Ovary (tissue), 7 donors: ENCODE measurements at regions not wholly inside any gene's neighbourhood (a gene's known extent, or its start where the extent isn't known, plus 50 kb on each side); places are given as distances from the start of the nearest gene placed in this dataset. TPM values are rescaled to one million over a fixed set of nuclear protein-coding genes. Genes with fewer than 3 reads are reported as not detected.

Source experiments
- DNase-seq, 5 donors: peaks; one replicate each; pipeline ENCODE4 v3.0.0-alpha.2; 2019 to 2020
- H3K27ac ChIP-seq, 2 donors: fragments of 200-600 bp; one replicate each; pipeline versions ENCODE4 v1.5.1 to v1.8.0; 2019 to 2022
- H3K27me3 ChIP-seq: fragments of 200-600 bp; one replicate; pipeline ENCODE4 v1.8.0; 2022
- H3K36me3 ChIP-seq: fragments of 200-600 bp; sonication (generic); one replicate; pipeline ENCODE4 v1.5.1; 2019
- H3K4me1 ChIP-seq: one replicate; pipeline ENCODE4 v1.8.1; 2013; ENCODE audit warnings: mild to moderate bottlenecking, moderate library complexity; ENCODE audit not compliant: insufficient read depth
- H3K4me3 ChIP-seq: fragments of 200-600 bp; sonication (generic); one replicate; pipeline ENCODE4 v1.5.1; 2017
- H3K9me3 ChIP-seq, 2 donors: fragments of 200-600 bp in 1 of 2; sonication (generic) in 1 of 2; one replicate each; pipeline versions ENCODE4 v1.5.1 to v1.8.1; 2013 to 2019; ENCODE audit warnings: mild to moderate bottlenecking in 1 of 2, moderate library complexity in 1 of 2
- EP300 ChIP-seq: sonication (generic); formaldehyde crosslinking; IDR thresholded peaks from one replicate; pipeline ENCODE4 v1.6.1; 2017; ENCODE audit warnings: antibody characterized with exemption
- POLR2A ChIP-seq: fragments of 450-650 bp; IDR thresholded peaks from one replicate; pipeline ENCODE4 v1.6.1; 2017; ENCODE audit warnings: antibody characterized with exemption, mild to moderate bottlenecking, moderate library complexity
- WGBS, 3 donors: extraction: QIAGEN DNeasy Blood & Tissue Kit in 1 of 3; methylation state at CpG; one replicate each; pipeline versions ENCODE4 v1.1.5 to v1.1.7; 2013 to 2017; 5-methylcytosine and 5-hydroxymethylcytosine counted together
- intact Hi-C, 4 donors: fragments of 100-400 bp; cut with DNase I; formaldehyde crosslinking; loops; one replicate each; pipeline versions ENCODE4 v1.11.0 to v1.15.1; 2022 to 2023
- small RNA-seq: library from RNA; depleted of rRNA; stranded (forward); fragments of <200 nt; gene quantifications from one replicate; pipeline ENCODE3, GENCODE V24; 2016
- TF ChIP-seq, protein P1 (sequence below), 3 donors: fragments of 450-650 bp in 2 of 3; fragments of 200-600 bp in 1 of 3; IDR thresholded peaks; one replicate each; pipeline versions ENCODE4 v1.5.1 to v1.8.0; 2016 to 2022; ENCODE audit warnings: antibody characterized with exemption in 3 of 3, mild to moderate bottlenecking in 1 of 3
- donor health status: DM: no; HTN: no; CAD: no; lungs with moderate emphysema.
- donor health status: DM: no; HTN: no; CAD: no.
- donor health status: Bipolar disorder and iron deficiency.
- donor health status: DM: no; HTN: no; CAD: no.
- donor health status: DM: yes; HTN: yes; CAD: no.

- no peaks in the 10 kb centered on the region for H3K36me3 ChIP-seq
- DNase-seq, result no peak
- no peaks in the 10 kb centered on the region for H3K9me3 ChIP-seq
- no peaks in the 10 kb centered on the region for H3K27me3 ChIP-seq
- H3K4me1 ChIP-seq, result no peaks in the 10 kb centered on the region
- intact Hi-C loops, result loop anchor here in 1 of 4 donors (5.0 kb wide), 1 partner anchor 127 kb away; no protein-coding TSS in a partner anchor
- TF ChIP-seq POLR2A (no peak), EP300 (no peak)
- TF ChIP-seq, protein P1, sequence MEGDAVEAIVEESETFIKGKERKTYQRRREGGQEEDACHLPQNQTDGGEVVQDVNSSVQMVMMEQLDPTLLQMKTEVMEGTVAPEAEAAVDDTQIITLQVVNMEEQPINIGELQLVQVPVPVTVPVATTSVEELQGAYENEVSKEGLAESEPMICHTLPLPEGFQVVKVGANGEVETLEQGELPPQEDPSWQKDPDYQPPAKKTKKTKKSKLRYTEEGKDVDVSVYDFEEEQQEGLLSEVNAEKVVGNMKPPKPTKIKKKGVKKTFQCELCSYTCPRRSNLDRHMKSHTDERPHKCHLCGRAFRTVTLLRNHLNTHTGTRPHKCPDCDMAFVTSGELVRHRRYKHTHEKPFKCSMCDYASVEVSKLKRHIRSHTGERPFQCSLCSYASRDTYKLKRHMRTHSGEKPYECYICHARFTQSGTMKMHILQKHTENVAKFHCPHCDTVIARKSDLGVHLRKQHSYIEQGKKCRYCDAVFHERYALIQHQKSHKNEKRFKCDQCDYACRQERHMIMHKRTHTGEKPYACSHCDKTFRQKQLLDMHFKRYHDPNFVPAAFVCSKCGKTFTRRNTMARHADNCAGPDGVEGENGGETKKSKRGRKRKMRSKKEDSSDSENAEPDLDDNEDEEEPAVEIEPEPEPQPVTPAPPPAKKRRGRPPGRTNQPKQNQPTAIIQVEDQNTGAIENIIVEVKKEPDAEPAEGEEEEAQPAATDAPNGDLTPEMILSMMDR (IDR thresholded peaks at IDR 0.05), result no peak
- 81 to 100% (median 92%) methylated on average over 1 of the region's 1 CpG for WGBS, 3 donors
- H3K4me3 ChIP-seq, result no peak overlapping the region
- no peak overlapping the region for H3K27ac ChIP-seq
Measured at GRCh38 chr18:6668836-6669235, 60.7 kb upstream of the ARHGAP28 start.

DNA sequence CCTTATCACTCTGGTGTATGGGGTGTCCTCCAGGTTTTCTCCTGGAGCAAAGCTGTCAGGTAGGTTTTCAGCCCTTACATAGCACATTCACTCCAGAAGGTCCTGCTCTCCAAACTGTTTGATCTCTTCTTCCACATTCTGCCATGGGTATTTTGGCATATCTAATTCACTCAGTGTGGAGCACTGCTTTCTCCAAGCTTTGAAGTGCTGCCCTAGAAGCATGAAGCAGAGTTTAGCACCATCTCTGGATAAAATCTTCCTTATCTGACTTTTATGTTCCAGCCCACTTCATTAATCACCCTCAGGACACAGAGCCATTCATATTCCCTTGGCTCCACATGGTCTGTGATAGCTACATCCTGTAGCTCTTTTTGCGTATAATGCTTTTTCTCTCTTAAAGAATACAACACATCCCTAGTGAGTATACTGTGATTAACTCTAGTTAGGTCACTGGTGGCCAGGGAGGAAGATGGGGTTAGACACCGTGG lies 56.7 kb upstream of the ARHGAP28 start:
- no peak overlapping the region for H3K4me3 ChIP-seq
- intact Hi-C loops, result no loop called here
- no peaks in the 10 kb centered on the region for H3K27me3 ChIP-seq
- TF ChIP-seq, protein P1 (IDR thresholded peaks at IDR 0.05), result no peak
- TF ChIP-seq POLR2A, result no peak
- TF ChIP-seq EP300, result no peak
- H3K4me1 ChIP-seq, result no peaks in the 10 kb centered on the region
- no peaks in the 10 kb centered on the region for H3K9me3 ChIP-seq
- H3K27ac ChIP-seq, result no peak overlapping the region
- 79 to 85% (median 82%) methylated on average over 2 of the region's 2 CpGs for WGBS, 3 donors
- H3K36me3 ChIP-seq, result no peaks in the 10 kb centered on the region
- no peak for DNase-seq

GRCh38 chr18:6677086-6677485 lies 52.4 kb upstream of the ARHGAP28 start:
- intact Hi-C loops, result no loop called here

DNA sequence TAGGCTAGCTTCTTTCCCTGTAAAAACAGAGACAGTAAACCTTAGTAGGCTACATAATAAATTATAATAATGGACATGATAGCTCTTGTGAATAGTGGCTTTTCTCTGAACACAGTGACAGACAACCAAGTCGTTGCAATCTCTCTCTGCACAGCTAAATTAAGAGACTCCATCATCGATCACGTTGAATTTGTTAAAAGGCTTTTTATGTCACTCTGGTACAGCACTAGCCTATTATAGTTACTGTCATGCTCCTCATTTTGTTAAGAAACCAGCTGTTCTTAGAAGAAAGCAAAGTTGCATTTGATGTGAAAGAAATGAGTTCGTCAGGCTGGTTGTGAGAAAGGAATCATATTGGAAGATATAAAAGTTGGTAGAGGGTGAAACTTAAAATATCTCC lies 50.3 kb upstream of the ARHGAP28 start:
- no peak for DNase-seq
- no peaks in the 10 kb centered on the region for H3K9me3 ChIP-seq
- 45 to 77% (median 67%) methylated on average over 4 of the region's 4 CpGs for WGBS, 3 donors
- H3K4me1 ChIP-seq, result no peaks in the 10 kb centered on the region
- TF ChIP-seq EP300 (no peak), POLR2A (no peak)
- TF ChIP-seq, protein P1 (IDR thresholded peaks at IDR 0.05), result no peak
- intact Hi-C loops, result no loop called here
- H3K36me3 ChIP-seq, result no peaks in the 10 kb centered on the region
- no peaks in the 10 kb centered on the region for H3K27me3 ChIP-seq
- no peak overlapping the region for H3K27ac ChIP-seq
- H3K4me3 ChIP-seq, result no peak overlapping the region

More at GRCh38 chr18:6677086-6677485, 52.4 kb upstream of the ARHGAP28 start:
- Histone ChIP-seq H3K4me1 (no peaks in the 10 kb centered on the region), H3K4me3 (no peak overlapping the region), H3K27ac (no peak overlapping the region), H3K36me3 (no peaks in the 10 kb centered on the region), H3K27me3 (no peaks in the 10 kb centered on the region), H3K9me3 (no peaks in the 10 kb centered on the region)
- TF ChIP-seq, protein P1 (IDR thresholded peaks at IDR 0.05), result no peak
- no peak for TF ChIP-seq EP300
- DNase-seq, result no peak
- 93 to 99% (median 93%) methylated on average over 2 of the region's 2 CpGs for WGBS, 3 donors

Small RNA genes lying in the stretch of these regions (small RNA-seq; reads per million reads assigned to genes)
- not detected for gene RN7SL282P
